ENCODE measurements at regions not wholly inside any gene's neighbourhood (a gene's known extent, or its start where the extent isn't known, plus 50 kb on each side); places are given as distances from the start of the nearest gene placed in this dataset.
"Not testable (repeated sequence)": the region's sequence is repeated elsewhere in the genome, so short reads cannot be mapped to it uniquely, and the experiment has no call there.

GRCh38 chrX:45546697-45547096, 346.0 kb upstream of the DIPK2B start:
- TF ChIP-seq, protein P1, sequence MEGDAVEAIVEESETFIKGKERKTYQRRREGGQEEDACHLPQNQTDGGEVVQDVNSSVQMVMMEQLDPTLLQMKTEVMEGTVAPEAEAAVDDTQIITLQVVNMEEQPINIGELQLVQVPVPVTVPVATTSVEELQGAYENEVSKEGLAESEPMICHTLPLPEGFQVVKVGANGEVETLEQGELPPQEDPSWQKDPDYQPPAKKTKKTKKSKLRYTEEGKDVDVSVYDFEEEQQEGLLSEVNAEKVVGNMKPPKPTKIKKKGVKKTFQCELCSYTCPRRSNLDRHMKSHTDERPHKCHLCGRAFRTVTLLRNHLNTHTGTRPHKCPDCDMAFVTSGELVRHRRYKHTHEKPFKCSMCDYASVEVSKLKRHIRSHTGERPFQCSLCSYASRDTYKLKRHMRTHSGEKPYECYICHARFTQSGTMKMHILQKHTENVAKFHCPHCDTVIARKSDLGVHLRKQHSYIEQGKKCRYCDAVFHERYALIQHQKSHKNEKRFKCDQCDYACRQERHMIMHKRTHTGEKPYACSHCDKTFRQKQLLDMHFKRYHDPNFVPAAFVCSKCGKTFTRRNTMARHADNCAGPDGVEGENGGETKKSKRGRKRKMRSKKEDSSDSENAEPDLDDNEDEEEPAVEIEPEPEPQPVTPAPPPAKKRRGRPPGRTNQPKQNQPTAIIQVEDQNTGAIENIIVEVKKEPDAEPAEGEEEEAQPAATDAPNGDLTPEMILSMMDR (IDR thresholded peaks at IDR 0.05): not testable (repeated sequence)
- not testable (repeated sequence) for TF ChIP-seq POLR2AphosphoS5 (IDR thresholded peaks at IDR 0.05; ENCODE audit: low read depth, low read length)
- TF ChIP-seq, protein P2, sequence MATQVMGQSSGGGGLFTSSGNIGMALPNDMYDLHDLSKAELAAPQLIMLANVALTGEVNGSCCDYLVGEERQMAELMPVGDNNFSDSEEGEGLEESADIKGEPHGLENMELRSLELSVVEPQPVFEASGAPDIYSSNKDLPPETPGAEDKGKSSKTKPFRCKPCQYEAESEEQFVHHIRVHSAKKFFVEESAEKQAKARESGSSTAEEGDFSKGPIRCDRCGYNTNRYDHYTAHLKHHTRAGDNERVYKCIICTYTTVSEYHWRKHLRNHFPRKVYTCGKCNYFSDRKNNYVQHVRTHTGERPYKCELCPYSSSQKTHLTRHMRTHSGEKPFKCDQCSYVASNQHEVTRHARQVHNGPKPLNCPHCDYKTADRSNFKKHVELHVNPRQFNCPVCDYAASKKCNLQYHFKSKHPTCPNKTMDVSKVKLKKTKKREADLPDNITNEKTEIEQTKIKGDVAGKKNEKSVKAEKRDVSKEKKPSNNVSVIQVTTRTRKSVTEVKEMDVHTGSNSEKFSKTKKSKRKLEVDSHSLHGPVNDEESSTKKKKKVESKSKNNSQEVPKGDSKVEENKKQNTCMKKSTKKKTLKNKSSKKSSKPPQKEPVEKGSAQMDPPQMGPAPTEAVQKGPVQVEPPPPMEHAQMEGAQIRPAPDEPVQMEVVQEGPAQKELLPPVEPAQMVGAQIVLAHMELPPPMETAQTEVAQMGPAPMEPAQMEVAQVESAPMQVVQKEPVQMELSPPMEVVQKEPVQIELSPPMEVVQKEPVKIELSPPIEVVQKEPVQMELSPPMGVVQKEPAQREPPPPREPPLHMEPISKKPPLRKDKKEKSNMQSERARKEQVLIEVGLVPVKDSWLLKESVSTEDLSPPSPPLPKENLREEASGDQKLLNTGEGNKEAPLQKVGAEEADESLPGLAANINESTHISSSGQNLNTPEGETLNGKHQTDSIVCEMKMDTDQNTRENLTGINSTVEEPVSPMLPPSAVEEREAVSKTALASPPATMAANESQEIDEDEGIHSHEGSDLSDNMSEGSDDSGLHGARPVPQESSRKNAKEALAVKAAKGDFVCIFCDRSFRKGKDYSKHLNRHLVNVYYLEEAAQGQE (IDR thresholded peaks at IDR 0.05; ENCODE audit: insufficient read depth in 1 of 2, low read depth in 2 of 2, low read length in 1 of 2): not testable (repeated sequence)

Data from Panc1 (cell line).